ENCODE measurements at regions not wholly inside any gene's neighbourhood (a gene's known extent, or its start where the extent isn't known, plus 50 kb on each side); places are given as distances from the start of the nearest gene placed in this dataset.
A peak's percentile ranks its signal among the peaks of the same experiment; 100 is the strongest.

DNA sequence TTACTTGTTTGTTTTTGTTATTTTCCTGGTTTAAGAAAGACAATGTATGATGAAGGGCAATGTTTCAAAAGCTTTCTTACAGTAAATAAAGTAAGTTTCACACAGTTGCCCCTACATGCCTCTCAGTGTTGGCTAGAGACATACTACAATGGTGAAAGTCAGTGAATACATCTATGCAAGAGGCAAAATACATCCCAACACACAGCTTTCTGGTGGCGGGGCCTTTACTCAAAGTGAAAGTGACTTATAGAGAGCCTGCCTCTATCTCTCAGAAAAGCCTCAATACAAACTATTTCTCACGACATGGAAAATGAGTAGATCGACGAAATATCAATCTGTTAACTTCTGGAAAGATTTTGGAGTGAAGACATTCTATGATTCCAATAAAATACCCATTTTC lies 122.3 kb downstream of the SLC30A10 start:
- no peak for TF ChIP-seq TCF12 (IDR thresholded peaks at IDR 0.05; ENCODE audit: low read depth)
- no peak for TF ChIP-seq EGR1 (IDR thresholded peaks at IDR 0.05)
- TF ChIP-seq, protein P1, sequence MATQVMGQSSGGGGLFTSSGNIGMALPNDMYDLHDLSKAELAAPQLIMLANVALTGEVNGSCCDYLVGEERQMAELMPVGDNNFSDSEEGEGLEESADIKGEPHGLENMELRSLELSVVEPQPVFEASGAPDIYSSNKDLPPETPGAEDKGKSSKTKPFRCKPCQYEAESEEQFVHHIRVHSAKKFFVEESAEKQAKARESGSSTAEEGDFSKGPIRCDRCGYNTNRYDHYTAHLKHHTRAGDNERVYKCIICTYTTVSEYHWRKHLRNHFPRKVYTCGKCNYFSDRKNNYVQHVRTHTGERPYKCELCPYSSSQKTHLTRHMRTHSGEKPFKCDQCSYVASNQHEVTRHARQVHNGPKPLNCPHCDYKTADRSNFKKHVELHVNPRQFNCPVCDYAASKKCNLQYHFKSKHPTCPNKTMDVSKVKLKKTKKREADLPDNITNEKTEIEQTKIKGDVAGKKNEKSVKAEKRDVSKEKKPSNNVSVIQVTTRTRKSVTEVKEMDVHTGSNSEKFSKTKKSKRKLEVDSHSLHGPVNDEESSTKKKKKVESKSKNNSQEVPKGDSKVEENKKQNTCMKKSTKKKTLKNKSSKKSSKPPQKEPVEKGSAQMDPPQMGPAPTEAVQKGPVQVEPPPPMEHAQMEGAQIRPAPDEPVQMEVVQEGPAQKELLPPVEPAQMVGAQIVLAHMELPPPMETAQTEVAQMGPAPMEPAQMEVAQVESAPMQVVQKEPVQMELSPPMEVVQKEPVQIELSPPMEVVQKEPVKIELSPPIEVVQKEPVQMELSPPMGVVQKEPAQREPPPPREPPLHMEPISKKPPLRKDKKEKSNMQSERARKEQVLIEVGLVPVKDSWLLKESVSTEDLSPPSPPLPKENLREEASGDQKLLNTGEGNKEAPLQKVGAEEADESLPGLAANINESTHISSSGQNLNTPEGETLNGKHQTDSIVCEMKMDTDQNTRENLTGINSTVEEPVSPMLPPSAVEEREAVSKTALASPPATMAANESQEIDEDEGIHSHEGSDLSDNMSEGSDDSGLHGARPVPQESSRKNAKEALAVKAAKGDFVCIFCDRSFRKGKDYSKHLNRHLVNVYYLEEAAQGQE (IDR thresholded peaks at IDR 0.05; ENCODE audit: low read depth), result no peak
- TF ChIP-seq CEBPB (IDR thresholded peaks at IDR 0.05), result no peak
- TF ChIP-seq FOXM1 (IDR thresholded peaks at IDR 0.05; ENCODE audit: borderline replicate concordance, low read depth), result no peak
- TF ChIP-seq TAF1 (IDR thresholded peaks at IDR 0.05; ENCODE audit: low read depth), result no peak
- no peak for TF ChIP-seq YY1 (IDR thresholded peaks at IDR 0.05; ENCODE audit: low read depth)
- TF ChIP-seq CREB1 (IDR thresholded peaks at IDR 0.05; ENCODE audit: low read depth), result no peak
- no peak for TF ChIP-seq NFIC (IDR thresholded peaks at IDR 0.05)

DNA sequence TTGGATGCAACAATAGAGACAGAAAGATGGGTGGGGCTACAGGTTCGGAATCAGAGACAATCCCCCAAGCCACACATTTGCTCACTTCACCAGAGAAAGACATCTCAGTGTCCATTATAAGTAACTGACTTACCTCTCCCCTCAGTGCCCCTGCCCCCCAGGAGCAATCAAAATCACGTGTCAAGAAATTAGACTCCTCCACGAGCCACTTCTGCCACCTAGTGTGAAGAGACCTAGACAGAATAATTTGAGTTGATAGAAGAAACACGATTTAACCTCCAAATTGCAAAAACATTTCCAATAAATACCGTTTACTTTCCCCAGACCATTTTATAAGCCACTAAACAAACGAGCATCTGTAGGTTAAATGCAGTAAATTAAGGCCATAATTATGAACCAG lies 123.2 kb downstream of the SLC30A10 start:
- no peak for TF ChIP-seq TAF1 (IDR thresholded peaks at IDR 0.05; ENCODE audit: low read depth)
- TF ChIP-seq RAD21 (IDR thresholded peaks at IDR 0.05; ENCODE audit: low read depth), result peak; percentile 18; the same call in 1 of the 2 replicates

DNA sequence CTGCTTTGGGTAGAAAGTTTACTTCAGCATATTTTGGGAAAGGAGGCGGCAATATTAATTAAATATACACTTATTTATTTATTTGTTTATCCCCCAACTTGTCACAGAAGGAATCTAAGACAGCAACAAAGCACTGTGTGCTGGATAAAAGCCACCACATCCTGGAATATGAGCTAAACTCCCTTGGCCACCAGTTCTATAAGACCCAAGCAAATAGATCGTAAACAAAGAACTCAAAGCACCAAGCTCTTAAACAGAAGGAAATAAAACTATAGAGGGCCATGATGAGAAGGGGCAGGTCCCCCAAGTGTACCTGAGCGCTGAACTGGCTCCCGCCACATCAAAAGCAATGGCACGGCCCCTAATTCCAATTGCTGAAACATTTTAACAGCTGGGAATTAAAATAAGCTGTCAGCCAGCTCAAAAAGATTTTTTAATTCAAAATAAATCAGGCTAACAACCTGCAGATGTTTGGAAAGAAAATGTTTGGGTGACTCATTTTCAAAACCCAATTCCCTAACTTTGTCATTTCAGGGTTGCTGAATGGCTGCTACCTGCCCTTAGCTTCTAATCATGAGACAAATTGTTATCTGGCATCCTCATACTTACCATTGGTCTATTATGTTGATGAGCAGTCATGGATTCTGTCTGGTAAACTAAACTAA lies 127.1 kb downstream of the SLC30A10 start:
- no peak for TF ChIP-seq EGR1 (IDR thresholded peaks at IDR 0.05)
- TF ChIP-seq, protein P2, sequence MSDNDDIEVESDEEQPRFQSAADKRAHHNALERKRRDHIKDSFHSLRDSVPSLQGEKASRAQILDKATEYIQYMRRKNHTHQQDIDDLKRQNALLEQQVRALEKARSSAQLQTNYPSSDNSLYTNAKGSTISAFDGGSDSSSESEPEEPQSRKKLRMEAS (IDR thresholded peaks at IDR 0.05), result no peak
- TF ChIP-seq, protein P1 (IDR thresholded peaks at IDR 0.05; ENCODE audit: low read depth), result no peak
- TF ChIP-seq CEBPB (IDR thresholded peaks at IDR 0.05), result no peak
- TF ChIP-seq EP300 (IDR thresholded peaks at IDR 0.05; ENCODE audit: borderline replicate concordance), result no peak
- no peak for TF ChIP-seq TEAD4 (IDR thresholded peaks at IDR 0.05)
- no peak for TF ChIP-seq ZBTB7A (IDR thresholded peaks at IDR 0.05; ENCODE audit: low read depth)
- TF ChIP-seq CREB1 (IDR thresholded peaks at IDR 0.05; ENCODE audit: low read depth), result no peak
- TF ChIP-seq TAF1 (IDR thresholded peaks at IDR 0.05; ENCODE audit: low read depth), result no peak
- TF ChIP-seq TCF12 (IDR thresholded peaks at IDR 0.05; ENCODE audit: low read depth), result no peak
- TF ChIP-seq YY1 (IDR thresholded peaks at IDR 0.05; ENCODE audit: low read depth), result no peak
- TF ChIP-seq RAD21 (IDR thresholded peaks at IDR 0.05; ENCODE audit: low read depth), result no peak
- no peak for TF ChIP-seq FOXM1 (IDR thresholded peaks at IDR 0.05; ENCODE audit: borderline replicate concordance, low read depth)
- TF ChIP-seq, protein P3, sequence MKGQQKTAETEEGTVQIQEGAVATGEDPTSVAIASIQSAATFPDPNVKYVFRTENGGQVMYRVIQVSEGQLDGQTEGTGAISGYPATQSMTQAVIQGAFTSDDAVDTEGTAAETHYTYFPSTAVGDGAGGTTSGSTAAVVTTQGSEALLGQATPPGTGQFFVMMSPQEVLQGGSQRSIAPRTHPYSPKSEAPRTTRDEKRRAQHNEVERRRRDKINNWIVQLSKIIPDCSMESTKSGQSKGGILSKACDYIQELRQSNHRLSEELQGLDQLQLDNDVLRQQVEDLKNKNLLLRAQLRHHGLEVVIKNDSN (IDR thresholded peaks at IDR 0.05), result no peak
- TF ChIP-seq NFIC (IDR thresholded peaks at IDR 0.05), result no peak

DNA sequence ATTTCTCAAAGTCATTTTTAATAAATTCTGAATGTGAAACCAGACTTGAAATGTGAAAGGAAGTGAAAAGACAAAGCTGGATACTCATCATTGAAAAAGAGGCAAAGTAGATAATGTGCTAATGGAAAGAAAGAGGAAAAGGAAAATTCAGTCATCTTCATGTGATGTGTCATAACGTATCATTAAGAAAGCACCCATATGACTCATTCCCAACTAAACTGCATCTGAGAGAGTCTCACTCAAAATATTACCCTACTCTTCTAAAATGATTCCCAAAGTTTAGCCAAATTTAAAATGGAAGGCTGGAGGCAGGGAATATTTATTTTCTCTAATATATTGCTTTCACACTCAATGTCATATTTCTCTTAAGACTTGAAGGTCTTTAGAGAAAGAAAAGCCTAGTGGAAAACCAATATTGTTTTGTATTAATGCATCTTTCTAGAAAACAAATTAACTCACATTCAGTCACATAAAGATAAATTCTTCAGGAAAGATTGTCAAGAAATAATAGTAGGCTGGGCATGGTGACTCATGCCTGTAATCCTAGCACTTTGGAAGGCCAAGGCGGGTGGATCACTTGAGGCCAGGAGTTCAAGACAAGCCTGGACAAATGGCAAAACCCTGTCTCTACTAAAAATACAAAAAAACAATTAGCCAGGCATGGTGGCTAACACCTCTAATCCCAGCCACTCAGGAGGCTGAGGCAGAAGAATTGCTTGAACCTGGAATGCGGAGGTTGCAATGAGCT lies 129.9 kb downstream of the SLC30A10 start:
- no peak for TF ChIP-seq CREB1 (IDR thresholded peaks at IDR 0.05; ENCODE audit: low read depth)
- no peak for TF ChIP-seq FOXM1 (IDR thresholded peaks at IDR 0.05; ENCODE audit: borderline replicate concordance, low read depth)
- TF ChIP-seq NFIC (IDR thresholded peaks at IDR 0.05), result no peak
- no peak for TF ChIP-seq YY1 (IDR thresholded peaks at IDR 0.05; ENCODE audit: low read depth)
- TF ChIP-seq EP300 (IDR thresholded peaks at IDR 0.05; ENCODE audit: borderline replicate concordance), result no peak
- TF ChIP-seq, protein P2 (IDR thresholded peaks at IDR 0.05), result no peak
- no peak for TF ChIP-seq RAD21 (IDR thresholded peaks at IDR 0.05; ENCODE audit: low read depth)
- no peak for TF ChIP-seq EGR1 (IDR thresholded peaks at IDR 0.05)
- TF ChIP-seq ZBTB7A (IDR thresholded peaks at IDR 0.05; ENCODE audit: low read depth), result no peak
- TF ChIP-seq, protein P1 (IDR thresholded peaks at IDR 0.05; ENCODE audit: low read depth), result no peak
- TF ChIP-seq, protein P3 (IDR thresholded peaks at IDR 0.05), result no peak
- no peak for TF ChIP-seq TAF1 (IDR thresholded peaks at IDR 0.05; ENCODE audit: low read depth)
- no peak for TF ChIP-seq TCF12 (IDR thresholded peaks at IDR 0.05; ENCODE audit: low read depth)
- no peak for TF ChIP-seq TEAD4 (IDR thresholded peaks at IDR 0.05)
- TF ChIP-seq CEBPB (IDR thresholded peaks at IDR 0.05), result no peak
